ENCODE measurements at regions not wholly inside any gene's neighbourhood (a gene's known extent, or its start where the extent isn't known, plus 50 kb on each side); places are given as distances from the start of the nearest gene placed in this dataset.

- TF ChIP-seq CTCF (conservative IDR thresholded peaks at IDR 0.05; ENCODE audit: low read depth) = no peak
- DNase-seq (ENCODE audit: low spot score) = no peak
- ChIA-PET POLR2A (ENCODE audit: low non-redundant PET) (no interaction called here), CTCF (no interaction called here)
- H3K27ac ChIP-seq = no peak overlapping the region
Observed at GRCh38 chr22:44438056-44438455, 60.0 kb downstream of the RTL6 start.

GRCh38 chr22:44437216-44438055, 60.6 kb downstream of the RTL6 start:
- POLR2A ChIA-PET (ENCODE audit: low non-redundant PET) = no interaction called here
- no peak for DNase-seq (ENCODE audit: low spot score)
- no peak for TF ChIP-seq CTCF (conservative IDR thresholded peaks at IDR 0.05; ENCODE audit: low read depth)
- CTCF ChIA-PET = no interaction called here
- no peak overlapping the region for H3K27ac ChIP-seq

GRCh38 chr22:44436736-44437135, 61.3 kb downstream of the RTL6 start:
- TF ChIP-seq CTCF (conservative IDR thresholded peaks at IDR 0.05; ENCODE audit: low read depth) = no peak
- DNase-seq (ENCODE audit: low spot score) = no peak
- ChIA-PET CTCF (no interaction called here), POLR2A (ENCODE audit: low non-redundant PET) (no interaction called here)
- no peak overlapping the region for H3K27ac ChIP-seq

- H3K27ac ChIP-seq = no peak overlapping the region
- ChIA-PET POLR2A (ENCODE audit: low non-redundant PET) (no interaction called here), CTCF (no interaction called here)
- no peak for DNase-seq (ENCODE audit: low spot score)
- no peak for TF ChIP-seq CTCF (conservative IDR thresholded peaks at IDR 0.05; ENCODE audit: low read depth)
Observed at GRCh38 chr22:44431256-44431655, 66.8 kb downstream of the RTL6 start.

GRCh38 chr22:44430716-44431115, 67.3 kb downstream of the RTL6 start:
- H3K27ac ChIP-seq = no peak overlapping the region
- TF ChIP-seq CTCF (conservative IDR thresholded peaks at IDR 0.05; ENCODE audit: low read depth) = no peak
- ChIA-PET CTCF (no interaction called here), POLR2A (ENCODE audit: low non-redundant PET) (no interaction called here)
- DNase-seq (ENCODE audit: low spot score) = no peak

GRCh38 chr22:44429941-44430587, 68.0 kb downstream of the RTL6 start:
- POLR2A ChIA-PET (ENCODE audit: low non-redundant PET) = no interaction called here
- no peak overlapping the region for H3K27ac ChIP-seq
- CTCF ChIA-PET = no interaction called here
- no peak for DNase-seq (ENCODE audit: low spot score)
- no peak for TF ChIP-seq CTCF (conservative IDR thresholded peaks at IDR 0.05; ENCODE audit: low read depth)

Data from RWPE1 (cell line).